K562 (cell line): ENCODE measurements at regions not wholly inside any gene's neighbourhood (a gene's known extent, or its start where the extent isn't known, plus 50 kb on each side); places are given as distances from the start of the nearest gene placed in this dataset.

Experiments
- CAMTA2 ChIP-seq: fragments of 250-450 bp; sonication (Bioruptor Pico); conservative IDR thresholded peaks from 2 replicates; pipeline ENCODE4 v1.5.1; 2022
- ELF2 ChIP-seq: fragments of 250-450 bp; sonication (Bioruptor Pico); IDR thresholded peaks from 2 replicates; pipeline ENCODE4 v1.5.0; 2021; ENCODE audit warnings: mild to moderate bottlenecking
- MTA1 ChIP-seq: fragments of 450-650 bp; IDR thresholded peaks from 2 replicates; pipeline ENCODE4 v1.6.1; 2017; ENCODE audit warnings: borderline replicate concordance
- ZBTB40 ChIP-seq, 2 experiments: fragments of 450-650 bp in 1 of 2; sonication (generic) in 1 of 2; formaldehyde crosslinking in 1 of 2; IDR thresholded peaks; 2 replicates each; pipeline versions ENCODE4 v1.7.1 to v1.9.0; 2016 to 2022; ENCODE audit warnings: inconsistent platforms in 1 of 2, mild to moderate bottlenecking in 1 of 2, missing genetic modification reagents in 1 of 2
- ZNF318 ChIP-seq, 2 experiments: fragments of 450-650 bp; IDR thresholded peaks; 2 replicates each; pipeline ENCODE4 v1.6.1; 2016; ENCODE audit warnings: mild to moderate bottlenecking in 2 of 2, borderline replicate concordance in 1 of 2, low read depth in 1 of 2, moderate library complexity in 1 of 2

GRCh38 chr9:105859428-105860091 is 165.2 kb downstream of the TMEM38B start (continued):
- TF ChIP-seq MTA1 (peak; percentile 71; the same call in 1 of the 2 replicates), ELF2 (CRISPR knock-in tag) (no peak), ZBTB40 (IDR thresholded peaks at IDR 0.05) (peak; percentile 57; the same call in 1 of the 2 replicates), ZBTB40 (CRISPR knock-in tag; IDR thresholded peaks at IDR 0.05) (no peak), CAMTA2 (CRISPR knock-in tag) (no peak), ZNF318 (IDR thresholded peaks at IDR 0.05; ENCODE audit: borderline replicate concordance in 1 of 2, low read depth in 1 of 2) (peak in 1 of 2 experiments; percentile 85; a peak in 2 of 4 replicates)
